Activated CD4-positive, alpha-beta memory T cell treated with anti-CD3 and anti-CD28 coated beads for 36 hours (primary cell): ENCODE measurements at regions not wholly inside any gene's neighbourhood (a gene's known extent, or its start where the extent isn't known, plus 50 kb on each side); places are given as distances from the start of the nearest gene placed in this dataset.

ENCODE experiments used
- CTCF ChIA-PET: fragments of 350-600 bp; sonication (Branson Sonifier 250); formaldehyde crosslinking; loops from one replicate; lab custom pipeline; 2021; ENCODE audit warnings: antibody characterized with exemption, inconsistent platforms; lab: Charles Lee
- POLR2A ChIA-PET: fragments of 350-600 bp; sonication (Branson Sonifier 250); formaldehyde crosslinking; loops from one replicate; lab custom pipeline; 2021; ENCODE audit warnings: antibody characterized with exemption; lab: Charles Lee
- DNase-seq: peaks from one replicate; pipeline ENCODE4 v3.0.0-alpha.2; 2020
- H3K27ac Mint-ChIP-seq: one replicate; pipeline ENCODE4 v1.8.0; 2021; ENCODE audit warnings: mixed read lengths
- H3K27me3 Mint-ChIP-seq: one replicate; pipeline ENCODE4 v1.8.0; 2021; ENCODE audit warnings: mixed read lengths
- H3K36me3 Mint-ChIP-seq: one replicate; pipeline ENCODE4 v1.8.0; 2021; ENCODE audit warnings: mixed read lengths
- H3K4me1 Mint-ChIP-seq: one replicate; pipeline ENCODE4 v1.8.0; 2021; ENCODE audit warnings: low read depth, mixed read lengths
- H3K4me3 Mint-ChIP-seq: one replicate; pipeline ENCODE4 v1.8.0; 2021; ENCODE audit warnings: mild to moderate bottlenecking, mixed read lengths
- H3K9me3 Mint-ChIP-seq: one replicate; pipeline ENCODE4 v1.8.0; 2021; ENCODE audit warnings: mixed read lengths
- intact Hi-C: fragments of 100-400 bp; cut with micrococcal nuclease; formaldehyde crosslinking; loops from one replicate; pipeline ENCODE4 v1.15.1; 2023

DNA sequence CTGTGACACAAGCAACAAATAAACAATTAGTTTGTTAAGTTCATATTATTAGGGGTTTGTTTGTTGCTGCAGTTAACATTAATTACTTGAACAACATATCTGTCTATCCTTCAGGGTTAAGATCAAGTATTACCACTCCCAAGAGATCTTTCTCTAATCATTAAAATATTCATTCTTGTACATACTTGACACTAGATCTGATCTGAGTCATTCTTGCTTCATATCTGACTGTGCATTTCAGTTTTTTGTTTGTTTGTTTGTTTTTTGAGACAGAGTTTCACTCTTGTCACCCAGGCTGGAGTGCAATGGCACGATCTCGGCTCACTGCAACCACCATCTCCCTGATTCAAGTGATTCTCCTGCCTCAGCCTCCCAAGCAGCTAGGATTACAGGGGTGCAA lies 613.3 kb upstream of the PLXNA2 start:
- intact Hi-C loops = no loop called here
- H3K36me3 Mint-ChIP-seq = no peaks in the 10 kb centered on the region
- H3K9me3 Mint-ChIP-seq = no peaks in the 10 kb centered on the region
- CTCF ChIA-PET = no interaction called here
- H3K27me3 Mint-ChIP-seq = peaks cover 3% of the 10 kb centered on the region
- no peak overlapping the region for H3K27ac Mint-ChIP-seq
- no peaks in the 10 kb centered on the region for H3K4me1 Mint-ChIP-seq
- no peak overlapping the region for H3K4me3 Mint-ChIP-seq
- no peak for DNase-seq
- POLR2A ChIA-PET = no interaction called here

GRCh38 chr1:208858738-208859137 lies 614.6 kb upstream of the PLXNA2 start:
- intact Hi-C loops = no loop called here
- no peak for DNase-seq
- no peaks in the 10 kb centered on the region for H3K36me3 Mint-ChIP-seq
- POLR2A ChIA-PET = no interaction called here
- no peaks in the 10 kb centered on the region for H3K4me1 Mint-ChIP-seq
- H3K27me3 Mint-ChIP-seq = peaks cover 3% of the 10 kb centered on the region
- H3K4me3 Mint-ChIP-seq = no peak overlapping the region
- CTCF ChIA-PET = no interaction called here
- no peak overlapping the region for H3K27ac Mint-ChIP-seq
- H3K9me3 Mint-ChIP-seq = no peaks in the 10 kb centered on the region

DNA sequence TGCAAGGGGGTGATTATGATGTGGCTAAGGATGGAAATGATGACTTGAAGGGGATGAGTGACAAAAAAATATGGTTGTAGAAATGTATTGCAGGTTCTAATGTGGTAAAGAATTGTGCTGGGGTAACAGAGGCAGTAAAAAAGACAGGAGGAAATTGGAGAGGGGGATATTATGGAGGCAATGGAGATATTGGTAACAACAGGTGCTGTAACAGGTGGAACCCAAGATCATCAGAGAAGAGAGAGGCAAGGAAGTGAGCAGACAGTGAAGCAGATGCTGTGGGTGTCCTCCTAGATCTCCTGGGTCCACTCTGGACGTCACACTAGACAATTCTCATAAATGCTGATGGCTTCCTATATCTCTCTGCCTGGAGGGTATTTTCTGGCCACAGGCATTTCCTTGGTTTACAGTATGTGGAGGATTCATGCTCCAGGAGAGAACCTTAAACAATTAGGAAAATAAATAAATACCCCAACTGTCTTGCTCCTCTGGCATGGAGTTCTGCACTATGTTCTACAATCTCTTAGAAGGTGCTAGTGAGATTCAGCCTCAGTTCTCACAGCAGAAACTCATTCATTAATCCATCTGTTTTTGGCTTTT lies 620.3 kb upstream of the PLXNA2 start:
- H3K36me3 Mint-ChIP-seq = no peaks in the 10 kb centered on the region
- no peak overlapping the region for H3K27ac Mint-ChIP-seq
- H3K27me3 Mint-ChIP-seq = no peaks in the 10 kb centered on the region
- H3K9me3 Mint-ChIP-seq = no peaks in the 10 kb centered on the region
- ChIA-PET POLR2A (no interaction called here), CTCF (no interaction called here)
- H3K4me1 Mint-ChIP-seq = no peaks in the 10 kb centered on the region
- DNase-seq = no peak
- no peak overlapping the region for H3K4me3 Mint-ChIP-seq
- intact Hi-C loops = no loop called here

DNA sequence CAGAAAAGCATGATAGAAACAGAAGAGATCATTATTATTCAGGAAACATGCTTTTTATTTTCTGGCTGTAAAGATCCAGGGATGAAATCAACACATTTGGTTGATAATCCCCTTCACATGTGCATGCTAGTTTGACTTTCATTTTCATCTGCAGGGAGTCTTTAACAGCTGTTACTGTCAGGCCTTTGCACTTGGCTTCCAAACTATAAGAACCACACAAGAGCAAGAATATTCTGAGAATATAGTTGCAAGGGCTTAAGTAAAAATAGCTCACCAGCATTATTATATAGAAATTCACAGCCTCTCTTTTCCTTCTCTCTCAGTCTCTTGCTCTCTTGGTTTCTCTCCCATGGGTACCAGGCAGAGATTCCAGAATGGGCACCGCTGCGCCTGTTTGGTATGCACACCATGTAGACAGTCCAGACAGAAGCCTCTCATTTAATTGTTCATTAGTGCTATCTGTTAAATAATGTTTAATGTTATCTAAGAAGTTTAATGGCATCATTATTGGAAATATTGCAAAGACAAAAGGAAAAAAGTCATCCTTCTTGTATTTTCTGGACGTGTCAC lies 622.3 kb upstream of the PLXNA2 start:
- H3K36me3 Mint-ChIP-seq = no peaks in the 10 kb centered on the region
- CTCF ChIA-PET = no interaction called here

GRCh38 chr1:208868554-208868953 lies 624.4 kb upstream of the PLXNA2 start:
- DNase-seq = no peak
- intact Hi-C loops = no loop called here
- CTCF ChIA-PET = no interaction called here
- H3K9me3 Mint-ChIP-seq = no peaks in the 10 kb centered on the region
- no peaks in the 10 kb centered on the region for H3K27me3 Mint-ChIP-seq
- H3K4me1 Mint-ChIP-seq = no peaks in the 10 kb centered on the region
- POLR2A ChIA-PET = no interaction called here
- H3K4me3 Mint-ChIP-seq = no peak overlapping the region
- no peaks in the 10 kb centered on the region for H3K36me3 Mint-ChIP-seq
- no peak overlapping the region for H3K27ac Mint-ChIP-seq

More for the DNA sequence above, 622.3 kb upstream of the PLXNA2 start:
- intact Hi-C loops = no loop called here
- Mint-ChIP-seq H3K27ac (no peak overlapping the region), H3K4me1 (no peaks in the 10 kb centered on the region), H3K27me3 (no peaks in the 10 kb centered on the region), H3K4me3 (no peak overlapping the region), H3K9me3 (no peaks in the 10 kb centered on the region)
- POLR2A ChIA-PET = no interaction called here
- DNase-seq = no peak

GRCh38 chr1:208874915-208875314 lies 630.7 kb upstream of the PLXNA2 start:
- no peaks in the 10 kb centered on the region for H3K9me3 Mint-ChIP-seq
- no peaks in the 10 kb centered on the region for H3K4me1 Mint-ChIP-seq
- no peaks in the 10 kb centered on the region for H3K27me3 Mint-ChIP-seq
- no peak overlapping the region for H3K27ac Mint-ChIP-seq
- DNase-seq = no peak
- H3K4me3 Mint-ChIP-seq = no peak overlapping the region
- H3K36me3 Mint-ChIP-seq = no peaks in the 10 kb centered on the region
- POLR2A ChIA-PET = no interaction called here
- CTCF ChIA-PET = no interaction called here
- intact Hi-C loops = no loop called here

GRCh38 chr1:208879022-208879421 lies 634.8 kb upstream of the PLXNA2 start:
- Mint-ChIP-seq H3K36me3 (no peaks in the 10 kb centered on the region), H3K27me3 (no peaks in the 10 kb centered on the region), H3K9me3 (no peaks in the 10 kb centered on the region), H3K4me3 (no peak overlapping the region), H3K4me1 (no peaks in the 10 kb centered on the region), H3K27ac (no peak overlapping the region)
- no peak for DNase-seq
- POLR2A ChIA-PET = interaction anchor here (1.0 kb wide), 1 partner anchor 12 kb away, joined by 3 read pairs; no protein-coding TSS in a partner anchor
- CTCF ChIA-PET = no interaction called here
- intact Hi-C loops = no loop called here

DNA sequence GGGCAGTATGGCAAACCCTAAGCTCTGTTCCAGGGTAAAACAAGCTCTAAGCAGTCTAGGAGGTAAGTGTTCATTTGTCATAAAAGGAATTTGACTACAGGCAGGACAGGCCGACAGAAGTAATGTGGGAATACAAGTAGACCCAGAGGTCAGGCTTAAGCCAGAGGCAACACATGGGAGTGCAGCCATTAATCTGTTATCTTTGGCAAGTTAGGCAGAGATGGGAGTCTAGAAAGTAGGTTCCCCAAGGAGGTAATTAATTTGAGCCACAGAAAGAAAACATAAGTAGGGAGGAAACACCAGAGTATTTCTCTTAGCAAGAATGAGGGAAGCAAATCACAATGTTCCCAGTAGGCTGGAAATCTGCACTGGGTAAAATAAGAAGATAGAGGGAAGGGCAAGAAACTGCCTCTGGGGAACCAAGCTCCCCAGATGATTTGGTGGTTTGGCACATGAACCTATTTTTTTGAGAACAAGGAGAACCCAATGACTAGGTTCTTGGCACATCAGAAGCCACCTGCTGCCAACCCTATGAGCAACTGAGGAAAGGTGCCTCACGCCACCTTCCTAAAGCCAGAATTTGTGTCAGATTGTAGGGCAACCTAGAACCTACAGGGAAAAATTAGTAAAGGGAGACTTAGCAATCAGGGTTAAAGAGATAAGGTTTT lies 636.4 kb upstream of the PLXNA2 start:
- H3K4me3 Mint-ChIP-seq = no peak overlapping the region
- no peaks in the 10 kb centered on the region for H3K27me3 Mint-ChIP-seq
- H3K4me1 Mint-ChIP-seq = no peaks in the 10 kb centered on the region
- ChIA-PET CTCF (no interaction called here), POLR2A (no interaction called here)
- DNase-seq = no peak
- no peaks in the 10 kb centered on the region for H3K9me3 Mint-ChIP-seq
- intact Hi-C loops = no loop called here
- H3K27ac Mint-ChIP-seq = no peak overlapping the region
- no peaks in the 10 kb centered on the region for H3K36me3 Mint-ChIP-seq

DNA sequence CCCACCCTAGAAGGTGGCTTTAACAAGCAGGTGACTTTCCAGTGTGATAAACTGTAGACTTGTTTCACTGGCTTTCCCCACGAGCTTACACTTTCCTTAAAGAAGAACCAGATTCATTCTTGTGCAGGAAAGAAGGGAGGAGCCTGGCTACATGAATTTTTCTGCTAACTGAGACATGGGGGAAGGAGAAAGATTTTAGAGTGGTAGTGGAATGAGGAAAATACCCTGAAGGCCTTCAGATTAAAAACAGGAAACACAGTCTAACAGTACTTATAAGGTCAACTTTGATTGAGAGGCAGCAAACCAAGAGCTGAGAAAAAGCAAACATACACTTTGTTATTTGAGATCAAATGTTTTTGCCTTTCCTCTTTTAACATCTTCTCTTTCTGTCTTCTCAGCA lies 640.9 kb upstream of the PLXNA2 start:
- no peaks in the 10 kb centered on the region for H3K36me3 Mint-ChIP-seq
- H3K4me1 Mint-ChIP-seq = no peaks in the 10 kb centered on the region
- ChIA-PET POLR2A (no interaction called here), CTCF (no interaction called here)
- no peaks in the 10 kb centered on the region for H3K9me3 Mint-ChIP-seq
- no peak for DNase-seq
- H3K4me3 Mint-ChIP-seq = no peak overlapping the region
- H3K27ac Mint-ChIP-seq = no peak overlapping the region
- intact Hi-C loops = no loop called here
- no peaks in the 10 kb centered on the region for H3K27me3 Mint-ChIP-seq

DNA sequence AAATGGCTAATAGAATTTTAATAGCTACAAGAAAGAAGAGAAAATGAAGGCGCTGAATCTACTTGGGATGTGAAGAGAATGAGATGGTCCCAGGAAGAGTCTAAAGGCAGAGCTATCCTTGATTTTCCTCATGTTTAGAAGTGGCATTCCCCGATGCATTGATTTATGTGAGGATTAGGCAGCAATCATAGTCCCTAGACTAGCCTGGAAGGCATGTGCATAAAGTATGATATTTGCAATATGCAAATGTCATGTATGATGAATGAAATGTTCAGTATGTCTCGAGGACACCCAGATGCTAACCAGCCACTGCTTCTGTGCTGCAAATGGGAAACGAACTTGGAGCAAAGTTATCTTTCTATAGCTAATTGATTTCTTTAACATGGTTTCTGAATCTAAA lies 641.5 kb upstream of the PLXNA2 start:
- no peaks in the 10 kb centered on the region for H3K4me1 Mint-ChIP-seq
- ChIA-PET CTCF (interaction anchor here (0.9 kb wide), 1 partner anchor 8 kb away, joined by 3 read pairs; no protein-coding TSS in a partner anchor), POLR2A (no interaction called here)
- DNase-seq = no peak
- H3K9me3 Mint-ChIP-seq = no peaks in the 10 kb centered on the region
- H3K4me3 Mint-ChIP-seq = no peak overlapping the region
- H3K36me3 Mint-ChIP-seq = no peaks in the 10 kb centered on the region
- intact Hi-C loops = no loop called here
- H3K27me3 Mint-ChIP-seq = no peaks in the 10 kb centered on the region
- H3K27ac Mint-ChIP-seq = no peak overlapping the region

DNA sequence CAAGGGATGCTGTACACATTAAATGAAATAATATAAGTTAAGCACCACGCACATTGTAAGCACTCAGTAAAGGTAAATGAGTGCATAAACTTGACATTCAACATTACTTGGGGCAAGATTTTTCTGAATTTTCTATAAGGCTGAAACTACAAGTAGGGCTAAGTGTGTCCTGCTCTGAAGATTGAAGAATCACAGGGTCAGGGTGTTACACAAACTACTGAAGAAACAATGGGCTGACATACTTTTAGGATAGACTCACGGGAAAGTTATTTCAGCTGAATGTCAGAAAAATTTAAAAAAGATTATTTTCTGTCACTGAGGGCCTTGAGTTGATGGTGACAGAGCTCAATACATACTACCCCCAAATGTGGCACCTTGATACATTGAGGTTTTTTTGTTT lies 644.2 kb upstream of the PLXNA2 start:
- Mint-ChIP-seq H3K27me3 (no peaks in the 10 kb centered on the region), H3K9me3 (no peaks in the 10 kb centered on the region), H3K27ac (no peak overlapping the region), H3K4me3 (no peak overlapping the region), H3K36me3 (no peaks in the 10 kb centered on the region), H3K4me1 (no peaks in the 10 kb centered on the region)
- no peak for DNase-seq
- intact Hi-C loops = no loop called here
- CTCF ChIA-PET = no interaction called here
- POLR2A ChIA-PET = no interaction called here

- ChIA-PET CTCF (no interaction called here), POLR2A (no interaction called here)
- Mint-ChIP-seq H3K27ac (no peak overlapping the region), H3K9me3 (no peaks in the 10 kb centered on the region), H3K4me3 (no peak overlapping the region), H3K27me3 (no peaks in the 10 kb centered on the region), H3K4me1 (no peaks in the 10 kb centered on the region), H3K36me3 (no peaks in the 10 kb centered on the region)
- intact Hi-C loops = no loop called here
- DNase-seq = no peak
Measured at GRCh38 chr1:208892147-208892546, 648.0 kb upstream of the PLXNA2 start.

- POLR2A ChIA-PET = no interaction called here
- no peak for DNase-seq
- Mint-ChIP-seq H3K27me3 (no peaks in the 10 kb centered on the region), H3K4me3 (no peak overlapping the region), H3K27ac (no peak overlapping the region), H3K36me3 (no peaks in the 10 kb centered on the region), H3K4me1 (no peaks in the 10 kb centered on the region), H3K9me3 (no peaks in the 10 kb centered on the region)
- CTCF ChIA-PET = no interaction called here
- intact Hi-C loops = no loop called here
Measured at GRCh38 chr1:208893251-208893650, 649.1 kb upstream of the PLXNA2 start.
